ENCODE measurements at regions not wholly inside any gene's neighbourhood (a gene's known extent, or its start where the extent isn't known, plus 50 kb on each side); places are given as distances from the start of the nearest gene placed in this dataset.
A peak's percentile ranks its signal among the peaks of the same experiment; 100 is the strongest.

DNA sequence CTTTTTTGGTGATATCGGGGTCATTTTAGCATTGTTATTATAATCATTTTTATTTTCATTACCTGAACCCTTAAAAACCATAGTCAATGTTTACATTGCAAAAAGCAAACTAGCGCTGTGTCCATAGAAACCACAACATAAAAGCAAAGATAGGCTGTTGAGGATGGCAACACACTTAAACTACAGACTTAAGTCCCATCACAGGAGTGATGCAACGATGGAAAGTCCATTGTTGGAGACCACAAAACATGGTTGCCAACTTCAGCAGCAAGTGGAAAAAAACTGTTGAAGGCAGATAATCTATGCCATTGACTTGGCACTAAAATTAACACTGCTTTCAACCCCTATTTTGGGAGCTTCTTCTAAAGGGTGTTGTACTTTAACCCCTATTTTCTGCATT lies 398.8 kb upstream of the IGFBP3 start:
- Histone ChIP-seq H4K20me1 (ENCODE audit: insufficient read depth, low read length) (no peaks in the 10 kb centered on the region), H3K27me3 (ENCODE audit: insufficient read depth, low read length) (no peaks in the 10 kb centered on the region), H3K9ac (ENCODE audit: low read length) (no peak overlapping the region), H3K4me3 (ENCODE audit: insufficient read depth, low read depth, low read length) (no peak overlapping the region), H3K27ac (ENCODE audit: low read depth, low read length) (no peak overlapping the region), H3K9me3 (ENCODE audit: insufficient read depth, low read depth, low read length) (no peaks in the 10 kb centered on the region), H3K4me1 (ENCODE audit: insufficient read depth, low read length) (no peaks in the 10 kb centered on the region), H3K4me2 (ENCODE audit: low read length) (no peak overlapping the region), H2AFZ (ENCODE audit: low read depth, low read length) (no peak overlapping the region), H3K79me2 (ENCODE audit: insufficient read depth, low read length) (no peaks in the 10 kb centered on the region), H3K36me3 (ENCODE audit: insufficient read depth, low read length) (no peaks in the 10 kb centered on the region)
- Mint-ChIP-seq H3K27me3 (ENCODE audit: low read depth, unreplicated experiment) (no peaks in the 10 kb centered on the region), H3K9me3 (ENCODE audit: unreplicated experiment) (peaks cover 2% of the 10 kb centered on the region), H3K4me1 (ENCODE audit: low read depth, unreplicated experiment) (peaks cover 39% of the 10 kb centered on the region), H3K27ac (ENCODE audit: unreplicated experiment) (no peak overlapping the region), H3K4me3 (ENCODE audit: unreplicated experiment) (no peak overlapping the region), H3K36me3 (ENCODE audit: low read depth, unreplicated experiment) (no peaks in the 10 kb centered on the region)
- FAIRE-seq, result no peak
- no peak for DNase-seq (ENCODE audit: low read depth)
- TF ChIP-seq, protein P1, sequence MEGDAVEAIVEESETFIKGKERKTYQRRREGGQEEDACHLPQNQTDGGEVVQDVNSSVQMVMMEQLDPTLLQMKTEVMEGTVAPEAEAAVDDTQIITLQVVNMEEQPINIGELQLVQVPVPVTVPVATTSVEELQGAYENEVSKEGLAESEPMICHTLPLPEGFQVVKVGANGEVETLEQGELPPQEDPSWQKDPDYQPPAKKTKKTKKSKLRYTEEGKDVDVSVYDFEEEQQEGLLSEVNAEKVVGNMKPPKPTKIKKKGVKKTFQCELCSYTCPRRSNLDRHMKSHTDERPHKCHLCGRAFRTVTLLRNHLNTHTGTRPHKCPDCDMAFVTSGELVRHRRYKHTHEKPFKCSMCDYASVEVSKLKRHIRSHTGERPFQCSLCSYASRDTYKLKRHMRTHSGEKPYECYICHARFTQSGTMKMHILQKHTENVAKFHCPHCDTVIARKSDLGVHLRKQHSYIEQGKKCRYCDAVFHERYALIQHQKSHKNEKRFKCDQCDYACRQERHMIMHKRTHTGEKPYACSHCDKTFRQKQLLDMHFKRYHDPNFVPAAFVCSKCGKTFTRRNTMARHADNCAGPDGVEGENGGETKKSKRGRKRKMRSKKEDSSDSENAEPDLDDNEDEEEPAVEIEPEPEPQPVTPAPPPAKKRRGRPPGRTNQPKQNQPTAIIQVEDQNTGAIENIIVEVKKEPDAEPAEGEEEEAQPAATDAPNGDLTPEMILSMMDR (IDR thresholded peaks at IDR 0.05; ENCODE audit: insufficient read depth, low read depth, low read length), result no peak
- TF ChIP-seq EZH2 (IDR thresholded peaks at IDR 0.05; ENCODE audit: insufficient read depth, low read length), result no peak

DNA sequence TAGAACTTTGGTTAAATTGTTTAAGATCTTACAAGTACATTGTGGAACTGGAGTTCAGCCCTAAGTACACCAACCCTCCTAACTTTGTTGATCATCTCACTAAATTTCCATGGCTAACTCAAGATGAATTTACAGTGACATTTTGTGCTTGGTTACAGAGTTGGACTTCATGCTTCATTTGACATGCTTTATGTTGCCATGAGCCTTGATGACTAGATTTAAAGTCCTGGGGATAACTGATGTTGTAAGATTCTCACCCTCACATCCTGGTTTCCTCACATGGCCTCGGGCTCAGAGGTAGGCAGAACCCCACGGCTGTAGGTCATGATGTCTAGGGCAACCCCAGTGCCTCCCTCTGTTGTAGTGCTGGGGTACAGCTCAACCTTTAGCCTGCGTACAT lies 397.2 kb upstream of the IGFBP3 start:
- H3K79me2 ChIP-seq (ENCODE audit: insufficient read depth, low read length), result no peaks in the 10 kb centered on the region

DNA sequence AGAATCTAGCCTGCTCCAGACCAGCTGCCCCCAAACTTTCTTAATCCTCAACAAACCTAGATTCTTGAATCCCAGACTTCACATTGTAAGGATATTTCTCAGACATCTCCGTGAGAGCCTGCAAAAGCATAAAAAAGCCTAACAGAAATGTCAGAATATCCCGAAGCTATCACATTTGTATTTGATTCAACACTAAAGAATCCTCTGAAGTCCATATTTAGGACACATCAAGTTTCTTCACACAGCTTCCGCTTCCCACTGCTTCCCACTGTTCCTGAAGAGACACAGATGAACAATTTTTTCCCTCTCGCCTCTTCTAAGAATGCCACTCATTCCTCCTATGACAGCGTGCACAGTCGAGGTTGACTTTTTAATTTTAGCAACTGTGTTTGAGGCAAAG lies 396.2 kb upstream of the IGFBP3 start:
- DNase-seq (ENCODE audit: low read depth), result peak; percentile 17
- peaks cover 4% of the 10 kb centered on the region for H3K9me3 Mint-ChIP-seq (ENCODE audit: unreplicated experiment)
- no peak overlapping the region for H3K4me3 ChIP-seq (ENCODE audit: insufficient read depth, low read depth, low read length)
- H3K27me3 Mint-ChIP-seq (ENCODE audit: low read depth, unreplicated experiment), result no peaks in the 10 kb centered on the region
- H3K9me3 ChIP-seq (ENCODE audit: insufficient read depth, low read depth, low read length), result no peaks in the 10 kb centered on the region
- no peaks in the 10 kb centered on the region for H3K27me3 ChIP-seq (ENCODE audit: insufficient read depth, low read length)
- H3K4me2 ChIP-seq (ENCODE audit: low read length), result no peak overlapping the region
- H3K4me1 Mint-ChIP-seq (ENCODE audit: low read depth, unreplicated experiment), result peaks cover 39% of the 10 kb centered on the region
- no peak for TF ChIP-seq EZH2 (IDR thresholded peaks at IDR 0.05; ENCODE audit: insufficient read depth, low read length)
- TF ChIP-seq, protein P1 (IDR thresholded peaks at IDR 0.05; ENCODE audit: insufficient read depth, low read depth, low read length), result no peak
- FAIRE-seq, result peak; percentile 73
- H3K4me3 Mint-ChIP-seq (ENCODE audit: unreplicated experiment), result no peak overlapping the region
- no peaks in the 10 kb centered on the region for H3K36me3 Mint-ChIP-seq (ENCODE audit: low read depth, unreplicated experiment)
- H2AFZ ChIP-seq (ENCODE audit: low read depth, low read length), result no peak overlapping the region
- H4K20me1 ChIP-seq (ENCODE audit: insufficient read depth, low read length), result no peaks in the 10 kb centered on the region
- peak overlapping the region; percentile 34 for H3K27ac ChIP-seq (ENCODE audit: low read depth, low read length)
- peak overlapping the region; percentile 65 for H3K27ac Mint-ChIP-seq (ENCODE audit: unreplicated experiment)
- H3K79me2 ChIP-seq (ENCODE audit: insufficient read depth, low read length), result no peaks in the 10 kb centered on the region
- H3K36me3 ChIP-seq (ENCODE audit: insufficient read depth, low read length), result no peaks in the 10 kb centered on the region
- no peaks in the 10 kb centered on the region for H3K4me1 ChIP-seq (ENCODE audit: insufficient read depth, low read length)
- H3K9ac ChIP-seq (ENCODE audit: low read length), result no peak overlapping the region

More for the DNA sequence above, 397.2 kb upstream of the IGFBP3 start:
- Histone ChIP-seq H3K9ac (ENCODE audit: low read length) (no peak overlapping the region), H3K36me3 (ENCODE audit: insufficient read depth, low read length) (no peaks in the 10 kb centered on the region), H3K4me2 (ENCODE audit: low read length) (no peak overlapping the region), H3K27me3 (ENCODE audit: insufficient read depth, low read length) (no peaks in the 10 kb centered on the region), H3K27ac (ENCODE audit: low read depth, low read length) (no peak overlapping the region), H3K4me1 (ENCODE audit: insufficient read depth, low read length) (no peaks in the 10 kb centered on the region), H3K4me3 (ENCODE audit: insufficient read depth, low read depth, low read length) (no peak overlapping the region), H3K9me3 (ENCODE audit: insufficient read depth, low read depth, low read length) (no peaks in the 10 kb centered on the region), H2AFZ (ENCODE audit: low read depth, low read length) (no peak overlapping the region), H4K20me1 (ENCODE audit: insufficient read depth, low read length) (no peaks in the 10 kb centered on the region)
- Mint-ChIP-seq H3K27ac (ENCODE audit: unreplicated experiment) (no peak overlapping the region), H3K4me3 (ENCODE audit: unreplicated experiment) (no peak overlapping the region), H3K4me1 (ENCODE audit: low read depth, unreplicated experiment) (peaks cover 39% of the 10 kb centered on the region), H3K9me3 (ENCODE audit: unreplicated experiment) (peaks cover 4% of the 10 kb centered on the region), H3K36me3 (ENCODE audit: low read depth, unreplicated experiment) (no peaks in the 10 kb centered on the region), H3K27me3 (ENCODE audit: low read depth, unreplicated experiment) (no peaks in the 10 kb centered on the region)
- FAIRE-seq (no peak), DNase-seq (ENCODE audit: low read depth) (no peak)
- TF ChIP-seq, protein P1 (IDR thresholded peaks at IDR 0.05; ENCODE audit: insufficient read depth, low read depth, low read length), result no peak
- TF ChIP-seq EZH2 (IDR thresholded peaks at IDR 0.05; ENCODE audit: insufficient read depth, low read length), result no peak
